ENCODE measurements at regions not wholly inside any gene's neighbourhood (a gene's known extent, or its start where the extent isn't known, plus 50 kb on each side); places are given as distances from the start of the nearest gene placed in this dataset.
"Not testable (repeated sequence)": the region's sequence is repeated elsewhere in the genome, so short reads cannot be mapped to it uniquely, and the experiment has no call there.

DNA sequence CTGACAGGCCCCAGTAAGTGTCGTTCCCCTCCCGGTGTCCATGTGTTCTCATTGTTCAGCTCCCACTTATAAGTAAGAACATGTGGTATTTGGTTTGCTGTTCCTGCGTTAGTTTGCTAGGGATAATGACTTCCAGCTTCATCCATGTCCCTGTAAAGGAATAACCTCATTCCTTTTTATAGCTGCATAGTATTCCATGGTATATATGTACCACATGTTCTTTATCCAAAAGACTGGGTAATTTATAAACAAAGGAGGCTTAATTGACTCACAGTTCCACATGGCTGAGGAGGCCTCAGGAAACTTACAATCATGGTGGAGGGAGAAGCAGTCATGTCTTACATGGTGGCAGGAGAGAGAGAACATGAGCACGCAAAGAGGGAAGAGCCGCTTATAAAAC lies 79.6 kb upstream of the CACUL1 start:
- intact Hi-C loops (cut with DNase I); DNase-seq: not testable (repeated sequence)

DNA sequence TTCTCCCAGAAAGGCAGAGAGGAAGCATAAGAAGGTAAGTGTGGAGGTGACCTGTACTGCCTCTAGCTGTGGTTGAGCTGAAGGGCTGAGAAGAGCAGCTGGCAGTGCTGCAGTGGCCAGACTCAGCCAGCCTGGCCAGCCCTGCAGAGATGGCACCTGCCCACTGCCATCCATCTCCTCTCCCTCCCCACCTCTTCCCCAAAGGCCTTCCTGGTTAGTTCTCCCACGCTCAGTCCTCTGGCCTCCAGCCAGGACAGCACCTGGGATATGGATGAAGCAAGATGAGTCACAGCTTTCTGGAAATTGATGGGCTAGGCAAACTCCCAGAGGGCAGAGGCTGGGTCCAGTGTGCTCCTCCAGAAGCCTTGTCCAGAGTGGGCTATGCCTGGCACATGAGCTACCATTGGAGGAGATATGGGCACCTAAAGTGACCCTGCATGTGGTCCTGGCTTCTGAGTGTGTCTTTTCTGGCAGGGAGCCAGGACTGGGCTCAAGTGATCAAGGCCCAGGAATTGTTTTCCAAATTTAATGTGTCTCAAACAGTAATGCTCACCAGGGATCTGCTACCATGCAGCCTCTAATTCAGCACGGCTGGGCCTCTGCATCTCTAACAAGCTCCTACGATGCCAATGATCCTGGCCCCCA lies 81.0 kb upstream of the CACUL1 start:
- DNase-seq, result peak in 3 of 10 donors; percentile 17 to 86 (median 37)

DNA sequence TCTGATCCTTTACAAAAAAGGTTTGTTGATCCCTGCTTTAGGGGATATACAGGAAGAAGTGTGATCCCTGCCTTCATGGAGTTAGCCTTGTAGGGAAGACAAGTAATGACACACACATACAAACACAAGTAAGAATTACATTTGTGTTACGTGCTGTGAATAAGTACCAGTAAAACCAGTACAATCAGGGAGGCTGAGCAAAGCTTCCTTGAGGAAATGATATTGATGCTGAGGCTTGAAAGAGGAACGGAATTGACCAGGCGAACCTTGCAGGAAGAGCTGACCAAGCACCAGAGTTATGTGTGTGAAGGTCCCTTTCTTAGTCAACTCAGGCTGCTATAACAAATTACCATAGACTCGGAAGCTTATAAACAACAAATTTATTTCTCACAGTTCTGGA lies 83.6 kb upstream of the CACUL1 start:
- DNase-seq, result no peak
- intact Hi-C loops (cut with DNase I), result no loop called here

More for the DNA sequence above, 81.0 kb upstream of the CACUL1 start:
- intact Hi-C loops (cut with DNase I), result no loop called here

DNA sequence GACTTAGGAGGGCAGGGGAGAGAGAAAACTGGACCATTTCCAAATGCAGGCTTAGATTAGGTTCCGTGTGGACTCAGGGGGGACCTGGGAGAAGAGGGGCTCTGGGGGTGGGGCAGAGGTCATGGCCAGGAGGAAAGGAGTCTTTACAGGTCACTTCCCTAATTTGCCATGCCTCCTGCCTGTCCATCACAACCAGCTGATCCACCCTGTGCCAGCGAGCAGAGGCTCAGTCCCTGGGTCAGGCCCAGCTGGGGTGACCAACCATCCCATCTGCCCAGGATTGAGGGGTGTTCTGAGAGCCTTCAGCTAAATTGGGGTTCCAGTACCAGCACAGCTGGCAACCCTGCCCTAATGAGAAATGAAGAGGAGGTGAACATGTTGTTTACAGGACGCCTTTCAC lies 84.6 kb upstream of the CACUL1 start:
- intact Hi-C loops (cut with DNase I), result no loop called here
- no peak for DNase-seq

DNA sequence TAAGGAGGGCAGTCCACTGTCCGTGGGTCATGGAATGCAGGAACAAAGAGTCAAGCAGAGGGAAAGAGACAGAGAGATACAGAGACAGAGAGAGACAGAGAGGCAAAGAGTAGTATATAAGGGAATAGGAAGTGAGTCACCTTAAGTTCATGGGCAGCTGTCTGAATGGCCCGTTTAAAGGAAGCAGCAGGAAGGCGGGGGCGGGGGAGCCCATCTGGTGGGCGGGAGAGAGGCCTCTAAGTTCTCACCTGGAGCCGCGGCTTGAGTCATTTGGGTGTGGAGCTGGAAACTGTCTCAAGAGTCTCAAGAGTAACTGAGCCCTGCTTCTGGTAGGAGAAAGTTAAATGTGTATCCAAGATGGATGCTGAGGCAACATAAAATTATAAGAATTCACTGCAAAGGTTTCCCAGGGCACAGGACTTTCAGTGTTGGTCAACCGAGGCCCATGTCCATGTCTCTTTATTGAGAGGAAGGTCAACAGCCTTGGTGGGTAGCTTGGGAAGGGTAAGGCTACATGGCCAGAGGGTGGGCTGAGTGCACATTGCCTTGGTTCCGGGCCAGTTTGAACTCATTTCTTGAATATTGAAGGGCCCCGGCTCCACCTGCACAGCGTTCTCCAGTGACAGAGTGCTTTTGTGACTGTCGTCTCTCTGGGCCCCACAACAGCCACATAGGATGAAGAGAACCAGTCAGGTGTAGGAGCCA lies 85.5 kb upstream of the CACUL1 start:
- DNase-seq, result no peak

DNA sequence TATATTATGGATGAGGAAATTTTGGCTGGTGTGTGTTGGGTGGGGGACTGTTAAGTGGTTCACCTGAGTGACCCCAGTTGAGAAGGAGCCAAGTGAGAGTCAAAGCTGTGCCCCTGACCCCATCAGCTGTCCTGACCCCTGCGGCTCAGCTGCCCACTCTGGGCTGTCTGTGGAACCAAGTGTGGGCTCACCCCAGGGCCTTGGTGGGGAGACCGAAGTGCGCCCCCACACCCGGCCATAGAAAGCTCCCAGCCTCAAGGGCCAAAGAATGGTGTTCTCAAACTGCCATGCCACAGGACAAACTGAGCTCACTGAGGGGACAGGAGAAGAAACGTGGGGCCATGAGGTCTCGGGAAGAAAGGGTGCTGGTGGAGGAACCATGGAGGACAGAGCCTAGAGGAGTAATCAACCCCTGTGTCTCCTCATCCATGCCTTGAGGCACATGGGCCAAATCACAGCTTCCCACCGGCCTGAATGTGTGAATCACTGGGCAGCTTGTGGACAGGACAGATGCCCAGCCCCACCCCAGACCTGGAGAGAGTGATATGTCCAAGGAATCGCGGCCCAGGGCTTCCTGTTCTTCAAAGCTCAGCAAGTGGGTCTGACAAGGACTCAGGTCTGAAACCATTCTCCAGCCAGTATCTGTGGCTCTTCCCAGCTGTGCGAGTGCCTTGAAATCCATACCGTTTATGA lies 86.2 kb upstream of the CACUL1 start:
- intact Hi-C loops (cut with DNase I), result no loop called here
- no peak for DNase-seq

More for the DNA sequence above, 85.5 kb upstream of the CACUL1 start:
- intact Hi-C loops (cut with DNase I), result no loop called here

DNA sequence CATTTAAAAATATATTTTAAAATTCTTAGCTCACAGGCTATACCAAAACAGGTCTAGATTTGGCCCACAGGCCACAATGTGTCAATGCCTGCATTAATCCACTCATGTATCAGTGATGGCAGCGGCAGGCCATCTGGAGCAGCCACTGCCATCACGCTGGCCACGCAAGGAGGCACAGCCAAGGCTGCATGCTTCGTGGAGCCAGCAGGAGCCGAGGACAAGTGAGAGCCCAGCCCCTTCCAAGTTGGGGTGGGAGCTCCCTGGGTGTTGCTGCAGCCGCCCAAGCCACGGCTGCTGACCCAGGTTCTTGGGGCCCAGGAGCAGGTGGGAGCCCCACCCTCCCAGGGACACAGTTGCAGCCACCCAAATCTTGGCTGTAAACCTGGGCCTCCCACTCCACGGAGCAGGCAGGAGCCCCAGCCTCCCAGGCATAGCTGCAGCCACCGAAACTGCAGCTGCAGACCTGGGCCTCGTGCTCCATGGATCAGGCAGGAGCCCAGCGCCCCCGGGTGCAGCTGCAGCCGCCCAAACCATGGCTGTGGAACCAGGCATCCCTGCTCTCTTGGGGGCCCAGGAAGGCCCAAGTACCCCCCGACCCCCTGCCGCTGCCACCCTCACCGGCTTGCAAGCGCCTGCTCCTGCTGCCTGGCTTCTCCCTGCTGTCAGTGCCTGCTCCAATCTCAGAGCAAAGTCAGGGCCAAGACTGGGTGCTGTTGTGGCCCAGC lies 87.3 kb upstream of the CACUL1 start:
- intact Hi-C loops (cut with DNase I), result no loop called here

DNA sequence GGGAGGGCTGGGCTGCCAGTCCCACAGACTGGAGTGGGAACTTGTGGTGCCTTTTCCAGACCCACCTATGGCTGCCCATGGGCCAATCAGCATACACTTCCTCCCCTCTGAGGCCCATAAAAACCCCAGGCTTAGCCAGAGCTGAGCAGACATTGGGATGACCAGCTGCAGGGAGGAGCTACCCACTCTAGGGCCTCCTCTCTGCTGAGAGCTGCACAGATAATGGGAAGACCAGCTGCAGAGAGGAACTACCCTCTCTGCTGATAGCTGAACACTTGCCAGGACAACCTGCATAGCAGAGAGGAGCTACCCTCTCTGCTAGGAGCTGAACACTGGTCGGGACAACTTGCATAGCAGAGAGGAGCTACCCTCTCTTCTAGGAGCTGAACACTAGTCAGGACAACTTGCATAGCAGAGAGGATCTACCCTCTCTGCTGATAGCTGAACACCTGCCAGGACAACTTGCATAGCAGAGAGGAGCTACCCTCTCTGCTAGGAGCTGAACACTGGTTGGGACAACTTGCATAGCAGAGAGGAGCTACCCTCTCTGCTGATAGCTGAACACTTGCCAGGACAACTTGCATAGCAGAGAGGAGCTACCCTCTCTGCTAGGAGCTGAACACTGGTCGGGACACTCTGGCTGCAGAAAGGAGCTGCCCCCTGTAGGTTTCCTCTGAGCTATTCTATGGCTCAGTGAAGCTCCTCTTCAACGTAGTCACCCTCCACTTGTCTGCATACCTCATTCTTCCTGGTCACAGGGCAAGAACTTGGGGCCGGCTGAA lies 88.3 kb upstream of the CACUL1 start:
- intact Hi-C loops (cut with DNase I), result no loop called here
- no peak for DNase-seq

More for the DNA sequence above, 87.3 kb upstream of the CACUL1 start:
- no peak for DNase-seq

DNA sequence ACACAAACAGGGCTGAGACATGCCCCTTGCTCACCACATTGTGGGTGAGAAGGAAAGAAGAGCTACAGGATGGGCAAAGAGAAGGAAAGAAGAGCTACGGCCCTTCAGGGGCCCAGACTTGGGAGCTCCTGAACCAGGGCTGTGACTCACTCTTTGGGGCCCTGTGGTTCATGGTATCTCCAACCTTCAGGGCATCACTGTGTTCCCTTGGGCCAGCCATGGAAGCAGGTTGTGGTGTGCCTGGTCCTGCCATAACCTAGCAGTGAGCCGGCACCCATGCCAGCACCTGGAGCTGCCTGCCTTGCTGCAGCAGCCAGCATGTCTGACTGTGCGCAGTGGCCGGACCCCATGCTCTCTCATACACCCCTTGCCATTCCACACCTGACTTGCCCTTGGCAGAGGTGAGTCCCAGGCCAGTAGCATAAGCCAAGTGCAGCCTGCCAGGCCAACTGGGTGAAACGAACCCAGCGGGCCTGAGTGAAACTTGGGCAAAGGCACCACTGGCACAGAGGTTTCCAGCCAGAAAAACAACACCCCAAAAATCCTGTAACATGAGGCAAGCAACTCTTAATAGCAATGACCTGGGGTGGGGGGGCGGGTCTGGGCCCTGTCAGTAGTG lies 89.0 kb upstream of the CACUL1 start:
- intact Hi-C loops (cut with DNase I), result no loop called here
- DNase-seq, result no peak

DNA sequence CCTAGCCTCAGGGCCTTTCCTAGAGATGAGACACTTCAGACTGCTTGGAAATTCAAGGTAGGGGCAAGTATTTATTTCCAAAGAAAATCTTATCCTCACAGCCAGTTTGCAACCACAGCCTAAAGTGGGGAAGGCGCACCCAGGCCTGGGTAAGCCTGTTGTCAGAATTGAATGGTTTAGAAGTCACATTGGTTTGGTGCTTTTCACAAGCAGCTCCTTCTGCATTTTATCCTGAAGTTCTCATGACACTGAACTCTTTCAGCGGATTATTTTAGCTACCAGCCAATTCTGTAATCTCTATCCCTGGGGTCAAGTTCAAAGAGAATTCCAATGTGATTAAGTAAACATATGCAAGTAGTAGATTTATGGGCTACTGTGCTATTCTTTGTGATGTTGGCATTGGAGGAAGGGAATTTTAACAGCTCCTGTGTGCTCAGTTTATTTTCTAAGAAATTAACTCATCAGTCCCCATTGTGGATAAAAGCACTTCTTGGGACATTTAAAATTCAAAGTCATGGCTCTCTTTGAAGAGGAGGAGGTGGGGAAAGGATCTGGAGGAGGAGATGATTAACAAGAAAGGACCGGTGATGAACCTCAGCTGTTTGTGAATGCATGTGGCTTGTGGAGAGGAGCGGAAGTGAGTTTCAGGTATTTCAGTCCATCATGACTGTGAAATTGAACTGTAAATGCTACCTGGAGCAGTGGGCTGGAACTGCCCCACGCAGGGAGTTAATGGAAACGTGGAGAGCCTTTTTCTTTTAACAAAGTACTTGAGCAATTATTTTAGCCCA lies 90.2 kb upstream of the CACUL1 start:
- intact Hi-C loops (cut with DNase I), result no loop called here
- no peak for DNase-seq

DNA sequence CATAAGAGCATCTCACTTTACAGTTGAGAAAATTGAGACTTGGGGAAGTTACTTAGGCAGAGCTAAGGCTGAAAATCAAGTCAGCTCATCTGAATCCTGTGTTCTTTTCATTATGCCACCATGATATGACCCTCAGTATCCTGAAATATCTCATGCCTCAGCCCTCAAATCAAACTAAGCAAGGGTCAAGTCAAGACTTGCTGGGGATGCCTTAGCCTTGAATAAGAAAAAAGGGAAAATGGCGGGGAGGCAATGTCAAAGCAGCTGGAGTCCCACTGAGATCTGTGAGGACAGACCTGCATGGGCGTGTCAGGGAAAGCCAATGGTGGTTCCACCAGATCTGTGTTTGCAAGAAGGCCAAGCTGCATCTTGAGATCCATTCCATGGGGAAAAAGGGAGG lies 91.0 kb upstream of the CACUL1 start:
- intact Hi-C loops (cut with DNase I), result no loop called here
- no peak for DNase-seq

DNA sequence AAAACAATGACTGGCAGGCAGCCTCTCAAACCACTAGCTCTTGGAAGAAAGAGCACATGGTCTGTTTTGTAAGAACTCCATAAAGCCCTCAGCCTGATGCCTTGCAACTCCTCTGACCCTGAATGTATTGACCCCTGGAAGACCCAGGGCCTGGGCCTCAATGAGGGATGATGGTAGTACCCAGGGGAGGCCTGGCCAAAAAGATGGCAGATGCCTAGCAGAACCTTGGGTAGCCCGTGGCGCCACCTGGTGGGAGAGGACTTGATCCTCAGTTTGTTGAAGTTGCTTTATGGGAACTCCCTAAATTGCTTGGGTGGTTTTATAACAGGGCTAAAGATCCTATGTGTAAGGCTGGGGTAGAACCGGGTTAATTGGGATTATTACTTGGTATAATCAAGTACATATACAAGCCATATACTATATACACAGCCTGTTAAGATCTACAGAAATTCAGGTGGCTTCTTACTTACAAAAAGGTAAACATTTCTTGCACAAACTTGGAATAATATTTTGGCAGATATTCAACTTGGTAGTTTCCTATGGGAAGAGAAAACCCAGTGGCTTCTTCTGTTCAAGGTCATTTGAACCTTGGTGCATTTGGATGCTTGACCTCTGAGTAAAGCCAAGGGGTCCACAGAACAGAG lies 95.8 kb upstream of the CACUL1 start:
- intact Hi-C loops (cut with DNase I), result no loop called here
- DNase-seq, result peak in 7 of 10 donors; percentile 22 to 89 (median 44)

DNA sequence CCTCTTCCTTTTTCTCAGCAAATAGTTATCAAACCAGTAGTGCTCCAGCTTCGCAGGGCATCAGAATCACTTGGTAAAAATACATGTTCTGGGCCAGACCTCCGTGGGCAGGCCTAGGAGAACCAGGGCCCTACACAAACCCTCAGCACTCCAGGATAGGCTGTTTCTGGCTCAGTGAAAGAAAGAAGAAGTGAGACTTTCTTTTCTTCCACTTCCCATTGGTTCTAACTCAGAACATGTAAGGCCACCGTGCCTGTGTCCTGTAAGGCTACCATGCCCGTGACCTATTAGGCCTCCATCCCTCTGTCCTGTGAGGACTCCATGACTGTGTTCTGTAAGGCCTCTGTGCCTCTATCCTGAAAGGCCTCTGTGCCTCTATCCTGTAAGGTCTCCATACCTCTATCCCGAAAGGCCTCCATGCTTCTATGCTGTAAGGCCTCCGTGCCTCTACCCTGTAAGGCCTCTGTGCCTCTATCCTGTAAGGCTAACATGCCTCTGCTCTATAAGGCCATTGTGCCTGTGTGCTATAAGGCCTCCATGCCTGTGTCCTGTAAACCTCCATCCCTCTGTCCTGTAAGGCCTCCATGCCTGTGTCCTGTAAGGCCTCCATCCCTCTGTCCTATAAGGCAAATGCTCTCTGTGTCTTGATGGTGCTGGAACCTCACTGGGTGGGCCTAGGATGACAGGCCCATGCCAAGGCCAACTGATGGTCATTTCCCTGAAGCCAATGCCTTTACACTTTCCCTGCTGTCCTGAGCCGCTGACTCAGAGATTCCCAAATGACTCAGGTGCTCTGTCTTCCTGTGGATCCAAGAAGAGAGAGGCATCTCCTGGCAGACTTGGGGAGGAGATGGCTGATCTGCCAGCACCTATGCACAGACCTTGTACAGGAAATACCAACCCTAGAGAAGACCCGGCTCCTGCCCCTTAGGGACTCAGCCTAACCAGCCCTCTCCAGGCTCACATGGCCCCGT lies 96.6 kb upstream of the CACUL1 start:
- DNase-seq, result no peak
- intact Hi-C loops (cut with DNase I), result no loop called here

DNA sequence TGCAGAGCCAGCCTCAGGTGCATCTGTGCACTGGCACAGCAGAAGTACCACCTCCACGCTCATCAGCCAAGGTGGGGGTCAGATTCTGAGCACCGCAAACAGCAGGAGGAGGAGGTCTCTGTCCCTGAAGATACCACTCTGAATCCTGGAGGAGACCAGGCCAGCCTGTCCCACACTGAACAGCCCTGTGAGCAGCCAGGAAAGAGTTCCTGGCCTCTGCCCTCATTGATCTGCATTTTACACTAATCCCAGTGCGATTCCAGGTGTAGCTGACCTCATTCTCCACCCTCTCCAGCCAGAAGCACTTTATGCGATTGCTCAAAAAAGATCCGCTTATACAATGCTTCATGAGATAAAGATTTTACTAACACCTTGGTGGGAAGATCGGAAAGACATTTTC lies 99.1 kb upstream of the CACUL1 start:
- no peak for DNase-seq
- intact Hi-C loops (cut with DNase I), result no loop called here

DNA sequence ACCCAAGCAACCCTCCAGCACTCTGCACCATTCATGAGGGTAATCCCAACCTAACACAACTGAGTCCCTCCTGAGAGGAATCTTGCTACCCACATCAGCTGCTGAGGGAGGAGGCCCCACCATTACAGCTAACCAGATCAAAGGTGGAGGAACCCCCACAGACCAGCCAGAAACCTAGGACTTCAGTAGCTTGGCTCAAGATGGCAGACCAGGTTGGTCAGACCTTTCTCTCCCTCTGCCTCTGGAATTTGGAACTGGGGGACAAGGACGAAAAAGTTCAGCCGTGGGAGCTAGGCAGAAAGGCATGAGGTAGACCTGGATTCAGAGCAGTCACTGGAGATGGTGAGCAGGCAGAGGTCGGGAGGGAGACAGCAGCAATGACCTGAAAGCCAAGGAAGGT lies 101.3 kb upstream of the CACUL1 start:
- intact Hi-C loops (cut with DNase I), result no loop called here
- no peak for DNase-seq

DNA sequence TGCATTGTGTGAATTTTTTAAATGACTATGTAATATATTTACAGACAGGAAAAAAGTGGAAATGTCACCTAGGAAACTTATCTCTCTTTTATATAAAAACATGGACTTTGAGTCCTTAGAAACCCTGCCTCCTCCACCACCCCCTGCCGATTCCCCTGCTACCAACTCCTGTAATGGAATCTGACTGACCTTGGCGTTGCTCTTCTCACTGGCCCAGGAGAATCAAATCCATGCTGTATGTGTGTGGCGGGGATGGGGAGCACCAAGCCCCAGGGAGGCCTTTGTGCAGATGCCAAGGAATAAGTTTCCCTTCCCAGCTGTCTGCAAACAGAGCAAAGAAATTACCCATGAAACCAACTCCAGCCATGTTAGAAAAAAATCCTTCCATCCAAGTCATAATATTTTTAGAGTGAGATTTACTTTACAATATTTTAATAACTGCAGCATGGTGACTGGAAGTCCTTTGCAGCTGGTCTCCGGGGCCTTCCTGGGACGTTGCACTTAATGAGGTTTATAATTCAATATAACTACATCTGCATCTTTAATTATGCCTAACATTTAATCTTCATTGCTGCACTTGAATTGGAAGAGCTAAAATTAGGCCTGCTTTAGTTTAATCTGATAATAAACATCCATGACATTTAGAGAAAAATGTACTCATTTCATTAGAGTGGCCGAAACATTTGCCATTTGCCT lies 111.4 kb upstream of the CACUL1 start:
- DNase-seq, result no peak
- intact Hi-C loops (cut with DNase I), result no loop called here

DNA sequence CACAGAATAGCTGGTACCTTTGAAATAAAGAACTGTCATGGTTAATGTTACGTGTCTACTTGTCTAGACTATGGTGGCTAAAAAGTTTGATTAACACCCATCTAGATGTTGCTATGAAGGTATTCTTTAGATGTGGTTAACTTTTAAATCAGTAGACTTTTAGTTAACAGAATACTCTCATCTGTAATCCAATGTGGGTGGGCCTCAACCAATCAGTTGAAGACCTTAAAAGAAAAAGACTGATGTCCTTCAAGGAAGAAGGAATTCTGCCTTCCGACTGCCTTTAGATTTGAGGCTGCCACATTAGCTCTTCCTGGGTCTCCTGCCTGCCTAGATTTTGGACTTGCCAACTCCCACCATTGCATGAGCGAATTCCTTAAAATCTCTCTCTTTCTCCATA lies 113.0 kb upstream of the CACUL1 start:
- no peak for DNase-seq

More for the DNA sequence above, 113.0 kb upstream of the CACUL1 start:
- intact Hi-C loops (cut with DNase I), result no loop called here

Data from posterior cingulate gyrus (tissue), 11 donors.